Neural cell (in vitro differentiated cells): ENCODE measurements at regions not wholly inside any gene's neighbourhood (a gene's known extent, or its start where the extent isn't known, plus 50 kb on each side); places are given as distances from the start of the nearest gene placed in this dataset.

Experiments used
- H2AFZ ChIP-seq: fragments of 200-600, 300-800 bp; sonication (generic), shearing (Covaris generic); 2 replicates; pipeline ENCODE4 v1.6.0; 2014; ENCODE audit warnings: low read depth, mild to moderate bottlenecking, antibody characterized with exemption, low read length, moderate library complexity
- H3F3A ChIP-seq: fragments of 200-600 bp; shearing (Covaris generic); 2 replicates; pipeline ENCODE4 v1.6.1; 2016; ENCODE audit warnings: mild to moderate bottlenecking, moderate library complexity, mixed read lengths, antibody characterized with exemption, low read length; ENCODE audit not compliant: insufficient read depth, poor library complexity, severe bottlenecking
- H3K27ac ChIP-seq: fragments of 200-600, 300-800 bp; sonication (generic), shearing (Covaris generic); 2 replicates; pipeline ENCODE4 v1.5.1; 2014; ENCODE audit warnings: mild to moderate bottlenecking, low read length, moderate library complexity
- H3K27me3 ChIP-seq: fragments of 300-800, 200-600 bp; sonication (generic), shearing (Covaris generic); 2 replicates; pipeline ENCODE4 v1.6.0; 2014; ENCODE audit warnings: mild to moderate bottlenecking, low read depth, low read length, moderate library complexity; ENCODE audit not compliant: insufficient read depth
- H3K36me3 ChIP-seq: fragments of 300-800, 200-600 bp; sonication (generic), shearing (Covaris generic); 2 replicates; pipeline ENCODE4 v1.5.1; 2014; ENCODE audit warnings: mild to moderate bottlenecking, antibody characterized with exemption, low read length, moderate library complexity; ENCODE audit not compliant: insufficient read depth
- H3K4me2 ChIP-seq: fragments of 300-800, 200-600 bp; sonication (generic), shearing (Covaris generic); 2 replicates; pipeline ENCODE4 v1.6.0; 2014; ENCODE audit warnings: mild to moderate bottlenecking, low read length
- H3K4me3 ChIP-seq: fragments of 300-800, 200-600 bp; sonication (generic), shearing (Covaris generic); 2 replicates; pipeline ENCODE4 v1.5.1; 2014; ENCODE audit warnings: mild to moderate bottlenecking, low read length, moderate library complexity
- H3K79me2 ChIP-seq: fragments of 200-600 bp; shearing (Covaris generic); replicated peaks from 2 replicates; pipeline ENCODE4 v1.6.0; 2014; ENCODE audit warnings: mild to moderate bottlenecking, low read length, moderate library complexity; ENCODE audit not compliant: insufficient read depth
- H3K9ac ChIP-seq: fragments of 300-800, 200-600 bp; sonication (generic), shearing (Covaris generic); 2 replicates; pipeline ENCODE4 v1.6.1; 2016; ENCODE audit warnings: mild to moderate bottlenecking, low read length, mixed read lengths
- H3K9me2 ChIP-seq: fragments of 200-600 bp; shearing (Covaris generic); 2 replicates; pipeline ENCODE4 v1.6.1; 2016; ENCODE audit warnings: mild to moderate bottlenecking, low read length, mixed read lengths; ENCODE audit not compliant: insufficient read depth
- H3K9me3 ChIP-seq: fragments of 200-600, 300-800 bp; sonication (generic), shearing (Covaris generic); 2 replicates; pipeline ENCODE4 v1.6.1; 2016; ENCODE audit warnings: mild to moderate bottlenecking, mixed run types, low read length, moderate library complexity, mixed read lengths
- H4K20me1 ChIP-seq: fragments of 200-600 bp; shearing (Covaris generic); 2 replicates; pipeline ENCODE4 v1.6.1; 2016; ENCODE audit warnings: mild to moderate bottlenecking, mixed run types; ENCODE audit not compliant: insufficient read depth
- CTCF ChIP-seq: fragments of 450-650 bp; IDR thresholded peaks from 2 replicates; pipeline ENCODE4 v1.5.1; 2014; ENCODE audit warnings: antibody characterized with exemption, mild to moderate bottlenecking, moderate library complexity; ENCODE audit not compliant: poor library complexity, severe bottlenecking
- EP300 ChIP-seq: fragments of 450-650 bp; conservative IDR thresholded peaks from 2 replicates; pipeline ENCODE4 v1.6.1; 2014; ENCODE audit warnings: antibody characterized with exemption, mild to moderate bottlenecking, moderate library complexity; ENCODE audit not compliant: poor library complexity, severe bottlenecking
- EZH2 ChIP-seq: fragments of 200-600, 300-800 bp; shearing (Covaris generic), sonication (generic); IDR thresholded peaks from 2 replicates; pipeline ENCODE4 v1.6.1; 2014; ENCODE audit warnings: antibody characterized with exemption, low read length, borderline replicate concordance, mild to moderate bottlenecking; ENCODE audit not compliant: insufficient read depth, poor library complexity, severe bottlenecking
- MXI1 ChIP-seq: fragments of 450-650 bp; conservative IDR thresholded peaks from 2 replicates; pipeline ENCODE4 v1.6.1; 2014; ENCODE audit warnings: antibody characterized with exemption, mild to moderate bottlenecking; ENCODE audit not compliant: poor library complexity, severe bottlenecking
- POLR2AphosphoS5 ChIP-seq: IDR thresholded peaks from 2 replicates; pipeline ENCODE4 v1.6.1; 2012
- RAD21 ChIP-seq: fragments of 450-650 bp; conservative IDR thresholded peaks from 2 replicates; pipeline ENCODE4 v1.6.1; 2014; ENCODE audit warnings: antibody characterized with exemption, mild to moderate bottlenecking, moderate library complexity
- REST ChIP-seq: IDR thresholded peaks from 2 replicates; pipeline ENCODE4 v1.6.1; 2012; ENCODE audit warnings: borderline replicate concordance
- SMC3 ChIP-seq: fragments of 450-650 bp; conservative IDR thresholded peaks from 2 replicates; pipeline ENCODE4 v1.6.1; 2014; ENCODE audit warnings: antibody characterized with exemption, mild to moderate bottlenecking, moderate library complexity; ENCODE audit not compliant: poor library complexity
- TAF1 ChIP-seq: IDR thresholded peaks from 2 replicates; pipeline ENCODE4 v1.6.1; 2012; ENCODE audit warnings: low read depth

GRCh38 chr2:57402096-57402495 is 644.5 kb upstream of the VRK2 start:
- H3K9me3 ChIP-seq = no peaks in the 10 kb centered on the region
- H3K9me2 ChIP-seq = no peaks in the 10 kb centered on the region
- no peaks in the 10 kb centered on the region for H3F3A ChIP-seq
- H3K27me3 ChIP-seq = no peaks in the 10 kb centered on the region
- H3K9ac ChIP-seq = no peak overlapping the region
- TF ChIP-seq EP300 (no peak), RAD21 (no peak), EZH2 (no peak), CTCF (no peak), POLR2AphosphoS5 (no peak), SMC3 (no peak), REST (no peak), TAF1 (no peak), MXI1 (no peak)
- no peak overlapping the region for H2AFZ ChIP-seq
- no peaks in the 10 kb centered on the region for H3K36me3 ChIP-seq
- H4K20me1 ChIP-seq = no peaks in the 10 kb centered on the region
- no peaks in the 10 kb centered on the region for H3K79me2 ChIP-seq
- no peak overlapping the region for H3K4me3 ChIP-seq
- H3K27ac ChIP-seq = no peak overlapping the region
- no peak overlapping the region for H3K4me2 ChIP-seq

- no peak overlapping the region for H3K4me3 ChIP-seq
- no peak overlapping the region for H2AFZ ChIP-seq
- no peaks in the 10 kb centered on the region for H4K20me1 ChIP-seq
- H3K9me2 ChIP-seq = no peaks in the 10 kb centered on the region
- no peaks in the 10 kb centered on the region for H3K9me3 ChIP-seq
- H3K4me2 ChIP-seq = no peak overlapping the region
- TF ChIP-seq REST (no peak), EP300 (no peak), POLR2AphosphoS5 (no peak), TAF1 (no peak), SMC3 (no peak), MXI1 (no peak), EZH2 (no peak), RAD21 (no peak), CTCF (no peak)
- no peaks in the 10 kb centered on the region for H3K27me3 ChIP-seq
- H3F3A ChIP-seq = no peaks in the 10 kb centered on the region
- H3K36me3 ChIP-seq = no peaks in the 10 kb centered on the region
- H3K79me2 ChIP-seq = no peaks in the 10 kb centered on the region
- no peak overlapping the region for H3K27ac ChIP-seq
- no peak overlapping the region for H3K9ac ChIP-seq
Measured at GRCh38 chr2:57402755-57403154, 643.9 kb upstream of the VRK2 start.
